M059J (cell line): ENCODE measurements at regions not wholly inside any gene's neighbourhood (a gene's known extent, or its start where the extent isn't known, plus 50 kb on each side); places are given as distances from the start of the nearest gene placed in this dataset.

Experiments used
- DNase-seq: peaks from one replicate; pipeline ENCODE4 v3.0.0-alpha.2; 2012; ENCODE audit warnings: low read depth

DNA sequence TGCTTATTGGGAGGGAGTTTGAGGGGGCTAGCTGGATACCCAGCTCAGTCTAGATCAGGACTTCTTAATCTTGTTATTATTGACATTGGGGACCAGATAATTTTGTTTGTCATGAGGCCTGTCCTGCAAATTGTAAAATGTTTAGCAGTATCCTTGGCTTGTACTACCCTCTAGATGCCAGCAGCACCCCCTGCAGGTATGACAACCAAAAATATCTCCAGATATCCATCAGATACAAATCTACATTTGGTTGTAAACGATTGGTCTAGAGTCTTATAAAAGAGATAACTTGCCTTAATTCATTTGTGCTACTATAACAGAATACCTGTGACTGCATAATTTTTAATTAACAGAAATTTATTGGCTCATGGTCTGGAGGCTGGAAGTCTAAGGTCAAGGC lies 1232.2 kb downstream of the XPNPEP1 start:
- no peak for DNase-seq

DNA sequence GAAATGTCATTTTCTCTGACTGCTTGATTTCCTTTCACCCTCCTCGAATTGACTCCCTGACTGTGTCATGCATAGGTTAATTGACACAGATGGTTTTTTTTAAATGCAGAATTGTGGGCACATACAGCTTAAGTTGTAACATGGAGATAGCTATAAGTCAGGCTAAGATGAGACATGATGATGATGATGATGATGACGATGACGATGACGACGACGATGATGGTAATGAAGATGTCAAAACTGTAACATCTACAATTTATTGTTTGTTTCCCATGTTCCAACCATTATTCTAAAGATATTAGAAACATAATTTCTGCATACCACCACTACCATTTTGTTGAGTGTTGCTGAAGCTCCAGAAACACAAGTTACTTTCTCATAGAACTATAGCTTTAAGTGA lies 1232.8 kb downstream of the XPNPEP1 start:
- no peak for DNase-seq

DNA sequence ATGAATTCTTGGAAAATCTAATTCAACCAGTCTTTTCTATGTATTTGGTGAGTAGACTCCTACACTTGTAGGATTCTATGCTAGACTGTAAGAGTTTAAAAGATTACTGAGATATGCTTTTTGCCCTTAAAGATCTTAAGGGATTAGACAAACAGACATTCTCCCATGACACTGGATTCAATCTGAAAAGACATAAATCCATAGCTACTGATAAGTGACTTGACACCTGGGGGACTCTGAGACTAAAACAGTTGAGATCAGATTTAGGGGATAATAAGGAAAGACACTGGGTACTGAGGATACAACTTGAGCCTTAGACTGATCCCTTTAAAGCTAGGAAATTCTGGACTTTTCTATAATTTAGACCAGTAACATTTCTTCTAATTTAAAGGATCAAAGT lies 1233.4 kb downstream of the XPNPEP1 start:
- DNase-seq, result no peak

DNA sequence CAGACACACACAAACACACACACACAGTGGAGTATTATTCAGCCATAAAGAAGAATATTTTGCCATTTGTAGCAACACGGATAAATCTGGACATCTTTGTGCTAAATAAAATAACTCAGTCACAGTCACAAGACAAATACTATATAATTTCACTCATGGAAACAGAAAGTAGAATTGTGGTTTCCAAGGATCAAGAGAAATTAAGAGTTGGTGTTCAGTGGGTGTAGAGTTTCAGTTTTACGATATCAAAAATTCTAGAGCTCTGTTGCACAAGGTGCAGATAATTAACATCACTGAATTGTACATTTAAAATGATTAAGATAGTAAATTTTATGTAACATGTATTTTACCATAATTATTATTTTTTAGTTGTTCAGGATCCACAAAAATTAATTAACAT lies 1235.0 kb downstream of the XPNPEP1 start:
- DNase-seq, result no peak

DNA sequence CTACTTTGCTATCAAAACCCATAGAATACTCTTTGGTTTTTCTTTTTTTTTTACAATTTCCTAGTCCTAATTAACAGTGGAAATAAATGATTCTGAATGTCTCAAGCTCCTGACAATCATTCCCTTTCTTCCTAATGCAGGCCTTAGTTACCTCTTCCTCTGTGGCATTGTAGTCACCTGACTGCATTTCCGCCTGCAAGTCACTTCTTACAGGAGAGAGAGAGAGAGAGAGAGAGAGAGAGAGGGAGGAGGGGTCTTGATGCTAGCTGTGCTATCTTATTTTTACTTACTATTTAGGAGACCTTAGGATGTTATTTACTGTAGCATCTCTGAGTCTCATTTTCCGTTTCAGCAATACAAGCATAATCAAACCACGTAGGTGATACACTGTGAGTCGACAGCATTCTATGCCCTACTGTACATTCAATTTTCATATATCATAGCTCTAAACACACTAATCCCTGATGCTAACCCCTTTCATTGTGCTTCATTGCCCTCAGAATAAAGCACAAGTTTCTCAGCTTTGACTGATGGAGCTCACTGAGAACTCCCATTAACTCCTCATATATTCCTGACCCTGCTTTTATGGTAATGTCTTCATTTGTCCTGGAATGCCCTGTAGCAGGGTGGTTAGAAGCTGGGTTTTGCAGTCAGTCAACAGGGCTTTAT lies 1237.3 kb downstream of the XPNPEP1 start:
- DNase-seq, result no peak

DNA sequence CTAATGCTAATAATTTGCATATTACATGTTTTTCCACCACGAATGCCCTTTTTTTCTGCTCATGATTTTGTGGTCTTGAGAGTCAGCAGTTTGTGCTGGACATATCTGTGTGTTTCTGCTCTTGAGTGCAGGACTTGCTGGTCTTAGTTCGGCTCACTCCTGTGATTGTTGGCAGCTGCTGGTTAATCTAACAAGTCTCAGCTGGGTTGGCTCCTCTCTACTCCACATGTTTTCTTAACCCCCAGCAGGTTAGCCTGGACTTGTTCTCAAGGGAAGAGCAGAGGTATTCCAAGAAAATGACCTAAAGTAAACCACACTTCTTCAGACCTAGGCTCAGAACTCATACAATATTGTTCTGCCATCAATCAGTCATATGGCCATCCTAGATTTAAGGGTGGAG lies 1238.9 kb downstream of the XPNPEP1 start:
- peak; percentile 30 for DNase-seq

DNA sequence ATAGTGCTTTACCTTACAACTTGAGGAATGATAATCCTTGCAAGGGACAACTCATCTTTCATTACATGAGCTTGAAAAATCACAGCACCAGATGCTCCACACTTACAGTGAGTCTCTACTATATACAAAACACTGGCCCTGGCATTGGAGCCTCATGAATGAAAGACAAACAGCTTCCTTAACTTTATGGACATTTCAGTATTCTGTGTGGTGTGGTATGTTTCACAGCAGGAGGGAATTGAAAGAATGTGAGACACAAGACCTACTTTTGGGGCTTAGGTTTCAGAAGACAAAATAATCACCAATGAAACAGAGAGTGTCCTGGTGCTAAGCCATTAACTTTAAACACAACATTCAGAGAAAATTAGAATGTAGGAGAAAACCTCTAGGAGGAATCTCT lies 1249.6 kb downstream of the XPNPEP1 start:
- DNase-seq, result peak; percentile 15

DNA sequence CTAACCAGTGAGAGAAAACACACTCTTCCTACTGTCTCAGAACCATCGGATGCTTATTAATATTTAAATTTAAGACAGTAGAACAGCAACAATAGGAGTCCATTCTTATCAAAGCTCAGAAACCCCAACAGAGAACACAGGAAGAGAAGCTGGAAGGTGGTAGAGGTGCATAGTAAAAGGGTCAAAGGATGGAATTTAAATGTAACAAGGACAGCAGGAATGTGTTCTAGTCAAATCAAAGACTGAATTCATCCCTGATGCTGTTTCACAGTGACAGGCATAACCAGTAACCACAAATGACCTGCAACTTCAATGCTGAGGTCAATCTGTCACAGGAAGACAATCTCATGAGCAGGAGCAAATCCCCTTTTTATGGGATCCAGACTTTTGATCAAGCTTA lies 1259.7 kb downstream of the XPNPEP1 start:
- peak; percentile 20 for DNase-seq

DNA sequence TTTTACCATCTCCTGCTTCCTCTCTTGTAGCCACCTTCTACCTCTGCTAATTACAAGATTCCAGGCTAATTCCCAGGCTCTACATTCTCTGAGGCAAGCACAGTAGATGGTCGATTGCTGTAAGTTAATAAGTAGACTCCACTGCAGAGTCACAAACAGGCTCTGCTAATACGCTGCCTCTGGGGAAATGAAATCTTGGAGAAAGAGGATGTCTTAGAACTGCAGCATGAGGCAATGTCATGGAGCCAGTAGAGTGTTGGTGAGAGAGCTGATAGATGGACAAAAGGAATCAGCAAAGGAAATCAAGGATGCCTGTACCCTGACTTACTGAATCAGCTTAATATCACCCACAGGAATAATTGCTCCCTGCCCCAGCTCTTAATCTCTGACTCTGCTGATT lies 1260.3 kb downstream of the XPNPEP1 start:
- DNase-seq, result peak; percentile 18

DNA sequence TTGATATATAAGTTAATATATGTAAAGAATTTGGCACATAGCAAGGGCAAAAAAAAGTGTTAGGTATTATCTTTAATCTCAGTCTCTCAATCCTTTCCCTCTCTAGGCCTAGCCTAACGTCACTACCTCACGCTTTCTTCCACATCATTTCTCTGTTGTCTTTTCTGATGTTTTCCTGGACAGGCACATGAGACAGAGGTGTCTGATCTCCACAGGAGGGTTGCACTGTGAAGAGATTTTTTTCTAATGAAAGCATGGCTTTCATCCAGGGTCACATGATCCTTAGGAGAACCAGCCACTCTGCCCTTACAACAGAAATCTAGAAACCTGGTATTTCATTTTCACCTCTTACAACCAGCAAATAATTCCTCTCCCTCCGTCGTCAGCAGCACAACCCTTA lies 1268.3 kb downstream of the XPNPEP1 start:
- DNase-seq, result no peak

DNA sequence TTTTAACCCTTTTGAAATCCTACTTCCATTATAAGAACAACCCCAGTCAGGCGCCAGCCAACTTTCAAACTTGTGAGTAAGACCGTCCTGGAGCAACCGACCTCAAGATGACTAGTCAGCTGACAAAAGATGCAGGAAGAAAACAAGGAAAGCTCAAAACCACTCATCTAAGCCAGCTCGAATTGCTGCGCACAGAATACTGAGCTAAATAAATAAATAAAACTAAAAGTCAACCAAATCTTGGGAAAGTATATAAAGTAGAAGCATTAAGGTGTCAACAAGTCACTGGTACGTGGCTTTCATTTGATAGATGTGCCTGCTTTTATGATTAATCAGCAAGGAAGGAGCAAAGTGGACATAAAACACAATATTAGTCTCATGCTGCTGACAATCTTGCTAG lies 1269.8 kb downstream of the XPNPEP1 start:
- DNase-seq, result peak; percentile 75

DNA sequence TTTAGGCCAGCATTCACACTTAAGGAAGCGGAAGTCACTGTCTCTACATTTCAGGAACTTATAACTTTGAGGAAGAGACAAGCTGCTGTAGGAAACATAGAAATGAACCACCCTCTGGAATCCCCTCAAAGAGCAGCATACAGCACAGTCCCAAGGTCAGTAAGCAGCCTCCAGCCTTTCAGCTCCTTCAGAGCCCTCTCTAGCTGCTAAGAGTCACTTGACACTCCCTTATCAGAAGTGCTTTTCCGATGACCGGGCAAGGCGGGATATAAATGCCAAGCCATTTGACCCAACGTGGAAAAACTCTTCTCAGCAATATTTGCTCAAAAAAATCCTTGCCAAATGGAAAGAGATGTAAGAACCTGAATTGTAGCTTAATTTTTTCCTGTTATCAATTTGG lies 1284.3 kb downstream of the XPNPEP1 start:
- DNase-seq, result no peak

DNA sequence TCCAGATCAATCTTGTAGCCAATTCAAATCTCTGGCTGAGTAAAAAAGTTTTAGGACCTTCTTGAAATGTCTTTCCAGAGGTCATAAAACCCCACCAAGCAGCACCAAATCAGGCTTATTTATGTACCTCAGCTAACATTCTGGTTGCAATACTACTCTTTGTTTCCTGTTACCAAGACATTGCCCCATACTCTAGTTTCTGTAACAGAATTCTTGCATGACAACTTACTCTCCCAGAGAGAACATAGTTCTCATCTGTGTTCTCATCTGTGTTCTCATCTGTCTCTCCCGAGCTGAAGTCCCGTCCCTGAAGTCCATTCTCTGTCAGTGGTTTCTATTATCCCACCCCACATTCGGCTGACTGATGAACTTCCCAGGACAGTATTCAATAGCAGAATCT lies 1285.1 kb downstream of the XPNPEP1 start:
- peak; percentile 13 for DNase-seq

DNA sequence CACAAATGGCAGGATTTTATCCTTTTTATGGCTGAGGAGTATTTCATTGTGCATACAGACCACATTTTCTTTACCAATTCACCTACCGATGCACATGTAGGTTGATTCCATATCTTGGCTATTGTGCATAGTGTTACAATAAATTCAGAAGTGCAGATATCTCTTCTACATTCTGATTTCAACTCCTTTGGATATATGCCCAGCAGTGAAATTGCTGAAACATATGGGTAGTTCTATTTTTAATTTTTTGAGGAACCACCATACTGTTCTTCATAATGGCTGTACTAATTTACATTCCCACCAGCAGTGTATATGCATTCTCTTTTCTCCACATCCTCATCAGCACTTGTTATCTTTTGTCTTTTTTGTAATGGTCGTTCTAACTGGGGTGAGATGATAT lies 1290.3 kb downstream of the XPNPEP1 start:
- DNase-seq, result no peak

DNA sequence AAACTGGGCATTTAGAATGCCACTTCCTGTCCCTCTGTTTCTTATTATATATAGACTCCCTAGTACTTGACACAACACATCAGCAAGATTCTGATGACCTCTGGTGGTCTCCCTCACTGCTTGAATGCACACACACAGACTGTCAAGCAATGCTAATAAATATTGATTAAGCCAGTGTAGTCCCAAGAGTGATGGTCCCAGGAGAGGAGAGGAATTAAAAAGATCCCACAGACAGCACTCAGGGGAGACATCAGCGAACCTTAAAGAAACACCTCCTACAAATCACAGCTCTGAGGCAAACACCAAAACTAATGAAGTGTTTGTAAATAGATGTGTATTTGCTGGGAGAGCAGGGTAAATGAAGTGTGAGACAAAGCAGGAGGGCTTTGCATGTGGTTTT lies 1291.2 kb downstream of the XPNPEP1 start:
- no peak for DNase-seq

DNA sequence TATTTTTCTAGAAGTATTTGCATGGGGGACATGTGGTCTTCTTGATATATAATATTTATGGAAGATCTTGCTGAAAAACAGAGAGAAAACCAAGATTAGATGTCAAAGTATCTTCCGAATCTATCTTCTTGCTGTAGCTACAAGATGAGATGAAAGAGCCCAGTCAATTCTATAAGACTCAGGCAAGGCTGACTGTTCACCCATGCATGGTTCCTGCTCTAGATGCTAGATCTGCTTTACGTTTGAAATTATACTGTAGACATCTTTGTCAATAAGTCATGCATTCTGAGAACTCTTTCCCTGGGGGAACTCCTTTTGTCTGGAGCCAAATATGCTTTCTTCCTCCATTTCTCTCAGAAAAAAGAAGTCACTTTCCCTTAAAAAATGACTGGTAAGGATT lies 1292.0 kb downstream of the XPNPEP1 start:
- no peak for DNase-seq

DNA sequence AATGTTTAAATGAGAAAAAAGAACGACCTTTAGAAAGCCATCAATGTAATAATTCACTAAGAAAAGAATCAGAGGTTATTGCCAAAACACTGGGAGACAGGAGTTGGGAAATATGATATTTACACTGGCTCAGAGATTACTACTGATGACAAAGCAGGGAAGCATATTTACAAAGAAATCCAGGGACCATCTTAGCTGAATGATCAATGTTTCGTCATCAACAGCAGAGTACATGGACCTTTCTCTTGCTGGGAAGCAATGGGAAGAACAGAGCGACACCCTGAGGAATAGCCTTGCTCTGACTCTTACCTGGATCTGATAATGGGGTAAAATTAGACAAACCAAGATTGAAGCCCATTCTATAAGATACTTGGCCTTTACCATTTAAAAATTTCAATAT lies 1293.5 kb downstream of the XPNPEP1 start:
- DNase-seq, result no peak

DNA sequence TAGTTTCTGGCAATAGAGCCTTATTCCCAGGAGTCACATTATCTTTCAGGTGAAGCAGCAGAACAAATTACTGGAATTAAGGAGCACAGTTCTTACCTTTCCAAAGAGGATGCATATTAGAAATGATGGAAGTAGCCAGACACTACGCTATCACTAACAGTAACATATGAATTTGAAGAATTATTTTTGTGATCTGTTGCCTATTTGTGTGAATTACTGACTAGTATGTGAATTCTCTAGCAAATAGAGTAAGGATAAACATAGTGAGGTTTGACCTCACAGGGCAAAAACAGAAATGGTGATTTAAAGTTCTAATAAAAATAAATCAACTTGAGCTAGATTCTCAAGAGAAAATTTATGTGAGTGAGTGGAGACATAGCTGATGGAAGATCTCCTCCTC lies 1299.3 kb downstream of the XPNPEP1 start:
- DNase-seq, result no peak

DNA sequence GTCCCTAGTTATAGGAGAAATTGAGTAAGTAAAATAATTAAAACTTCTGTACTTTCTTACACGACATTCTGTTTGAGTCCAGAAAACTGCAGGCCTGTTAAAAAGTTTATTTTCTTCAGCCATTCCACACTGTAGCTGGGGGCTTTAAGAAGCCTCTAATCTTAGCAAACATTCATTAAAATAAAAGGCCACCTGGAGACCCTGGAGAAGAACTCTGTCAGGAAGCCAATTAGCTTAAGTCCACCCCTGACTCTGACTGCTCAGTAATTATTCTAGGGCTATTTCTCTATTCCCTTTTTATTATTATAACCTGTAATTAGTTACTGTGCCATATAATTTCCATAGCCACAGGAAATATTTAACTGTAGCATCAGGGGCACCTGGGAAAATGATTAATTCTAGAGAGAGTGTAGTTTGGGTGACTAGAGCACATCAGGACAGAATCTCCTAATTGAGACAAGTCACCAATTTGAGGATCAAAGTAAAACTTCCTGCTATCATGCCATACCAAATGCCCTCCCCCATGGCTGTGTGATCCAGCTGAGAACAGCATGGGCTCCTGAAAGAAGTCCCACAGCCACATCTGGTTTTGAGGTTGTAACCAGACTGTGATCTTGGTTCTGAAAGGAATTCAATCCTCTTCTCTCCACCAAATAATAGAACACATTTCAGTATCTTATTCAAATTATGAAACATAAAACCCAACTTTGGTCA lies 1302.3 kb downstream of the XPNPEP1 start:
- DNase-seq, result no peak

DNA sequence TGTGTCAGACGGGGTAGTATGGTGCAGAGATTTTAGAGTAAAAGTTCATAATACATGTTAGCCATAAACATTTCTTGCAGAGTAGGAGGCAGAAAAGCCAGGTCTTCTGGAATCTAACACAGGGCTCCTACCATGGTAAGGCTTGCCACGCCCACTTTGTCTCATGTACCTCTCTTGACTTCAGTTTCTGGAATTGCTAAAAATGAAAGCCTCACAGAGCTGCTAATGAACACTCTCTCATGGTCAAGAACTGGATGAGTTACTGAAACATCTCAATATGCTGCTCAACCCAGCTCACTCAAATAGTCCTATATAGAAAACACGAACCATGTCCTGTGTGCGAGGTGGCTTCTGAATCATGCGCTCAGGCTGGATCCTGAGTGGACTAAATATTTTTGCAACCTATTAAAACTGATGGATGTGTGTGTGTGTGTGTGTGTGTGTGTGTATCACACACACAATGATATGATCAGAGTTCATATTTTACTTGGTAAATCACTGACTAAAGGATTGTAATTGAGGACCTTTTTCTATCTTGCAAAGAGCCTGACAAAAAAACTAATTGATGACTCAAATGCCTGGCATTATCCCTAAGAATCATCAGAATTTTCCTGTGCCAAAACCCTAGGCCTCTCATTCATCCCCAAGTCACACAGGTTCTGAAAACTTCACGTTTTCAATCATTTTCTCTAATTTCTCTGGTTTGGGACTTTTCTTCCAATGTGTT lies 1306.6 kb downstream of the XPNPEP1 start:
- DNase-seq, result no peak

DNA sequence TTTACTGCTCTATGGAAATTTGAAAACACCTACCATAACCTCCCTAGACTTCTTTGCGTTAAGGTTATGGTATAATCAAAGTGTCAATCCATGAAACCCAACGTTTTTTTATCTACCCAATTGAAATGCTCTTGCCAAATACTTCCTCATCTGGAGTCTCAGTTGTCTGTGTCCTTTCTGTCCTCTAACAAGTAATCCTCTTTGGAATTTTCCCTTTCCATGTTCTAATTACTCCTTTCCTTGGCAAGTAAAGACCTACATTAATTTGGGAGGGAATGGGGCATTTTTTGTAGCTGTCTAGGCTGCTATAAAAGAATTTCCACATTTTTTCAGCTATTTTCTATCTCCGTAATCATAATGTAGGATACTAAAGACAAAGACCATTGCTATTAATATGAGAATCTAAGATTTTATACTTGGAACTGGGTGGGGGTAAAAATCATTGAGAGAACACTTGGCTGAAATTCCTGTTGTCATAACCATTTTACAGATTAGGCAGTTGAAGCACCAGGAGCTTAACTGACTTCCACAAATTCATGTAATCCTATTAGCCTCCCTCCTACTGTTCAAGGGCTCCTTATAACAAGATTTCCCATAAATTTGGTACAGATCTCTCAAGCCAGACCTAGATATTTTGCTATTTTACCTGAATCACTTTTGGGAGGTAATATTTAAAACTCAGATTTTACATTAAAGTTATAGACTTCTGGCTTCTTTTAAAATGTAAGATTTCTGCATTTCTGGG lies 1307.6 kb downstream of the XPNPEP1 start:
- DNase-seq, result no peak

DNA sequence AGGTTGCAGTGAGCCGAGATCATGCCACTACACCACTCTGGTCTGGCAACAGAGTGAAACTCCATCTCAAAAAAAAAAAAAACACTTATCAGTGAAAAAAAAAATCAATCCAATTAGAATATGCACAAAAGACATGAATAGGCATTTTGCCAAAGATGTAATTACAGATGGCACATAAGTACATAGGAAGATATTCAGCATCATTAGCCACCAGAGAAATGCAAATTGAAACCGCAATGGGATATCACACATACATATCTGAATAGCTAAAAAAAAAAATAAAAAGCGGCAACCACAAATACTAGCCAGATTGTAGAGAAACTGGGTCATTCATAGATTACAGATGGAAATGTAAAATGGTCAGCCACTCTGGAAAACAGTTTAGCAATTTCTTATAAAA lies 1310.8 kb downstream of the XPNPEP1 start:
- no peak for DNase-seq
